Vagina (tissue), 2 donors: ENCODE measurements at regions not wholly inside any gene's neighbourhood (a gene's known extent, or its start where the extent isn't known, plus 50 kb on each side); places are given as distances from the start of the nearest gene placed in this dataset.
A peak's percentile ranks its signal among the peaks of the same experiment; 100 is the strongest.

Source experiments
- DNase-seq, 2 donors: peaks; one replicate each; pipeline ENCODE4 v3.0.0-alpha.2; 2017; ENCODE audit errors: extremely low spot score in 2 of 2
- H3K27ac ChIP-seq: fragments of 200-600 bp; sonication (generic); one replicate; pipeline ENCODE4 v1.5.1; 2019
- H3K27me3 ChIP-seq: fragments of 200-600 bp; sonication (generic); one replicate; pipeline ENCODE4 v1.5.1; 2019
- H3K36me3 ChIP-seq, 2 donors: fragments of 200-600 bp; sonication (generic); one replicate each; pipeline ENCODE4 v1.5.1; 2017 to 2019
- H3K4me1 ChIP-seq: fragments of 200-600 bp; sonication (generic); one replicate; pipeline ENCODE4 v1.5.1; 2019
- H3K4me3 ChIP-seq, 2 donors: fragments of 200-600 bp; sonication (generic); 1 replicate in 1 of 2; 2 replicates in 1 of 2; pipeline ENCODE4 v1.5.1; 2016 to 2019
- H3K9me3 ChIP-seq: fragments of 200-600 bp; sonication (generic); one replicate; pipeline ENCODE4 v1.5.1; 2019
- CTCF ChIP-seq, 3 experiments: fragments of 450-650 bp in 2 of 3; fragments of 200-600 bp in 1 of 3; sonication (generic) in 1 of 3; IDR thresholded peaks; one replicate each; pipeline ENCODE4 v1.5.1; 2017 to 2019; ENCODE audit warnings: antibody characterized with exemption in 3 of 3, mild to moderate bottlenecking in 2 of 3, moderate library complexity in 2 of 3
- POLR2A ChIP-seq, 2 donors: fragments of 450-650 bp; IDR thresholded peaks; one replicate each; pipeline ENCODE4 v1.6.1; 2017; ENCODE audit warnings: antibody characterized with exemption in 2 of 2, mild to moderate bottlenecking in 2 of 2, moderate library complexity in 2 of 2
- POLR2AphosphoS5 ChIP-seq, 2 donors: sonication (generic); formaldehyde crosslinking; IDR thresholded peaks; one replicate each; pipeline ENCODE4 v1.9.0; 2017; ENCODE audit warnings: antibody characterized with exemption in 2 of 2, mild to moderate bottlenecking in 2 of 2, low read depth in 1 of 2; ENCODE audit not compliant: insufficient read depth in 1 of 2
- intact Hi-C: fragments of 100-400 bp; cut with DNase I; formaldehyde crosslinking; loops from one replicate; pipeline ENCODE4 v1.15.1; 2023

GRCh38 chr9:21585756-21586752 lies 103.9 kb upstream of the IFNE start:
- Histone ChIP-seq H3K4me1 (no peaks in the 10 kb centered on the region), H3K9me3 (no peaks in the 10 kb centered on the region), H3K36me3 (no peaks in the 10 kb centered on the region), H3K4me3 (no peak overlapping the region), H3K27me3 (no peaks in the 10 kb centered on the region), H3K27ac (no peak overlapping the region)
- TF ChIP-seq CTCF (IDR thresholded peaks at IDR 0.05) (no peak), POLR2AphosphoS5 (IDR thresholded peaks at IDR 0.05; ENCODE audit: insufficient read depth in 1 of 2, low read depth in 1 of 2) (no peak), POLR2A (IDR thresholded peaks at IDR 0.05) (no peak)
- no peak for DNase-seq
- intact Hi-C loops: no loop called here

- Histone ChIP-seq H3K4me1 (no peaks in the 10 kb centered on the region), H3K27me3 (no peaks in the 10 kb centered on the region), H3K36me3 (no peaks in the 10 kb centered on the region), H3K9me3 (no peaks in the 10 kb centered on the region), H3K27ac (no peak overlapping the region), H3K4me3 (no peak overlapping the region)
- no peak for TF ChIP-seq POLR2A (IDR thresholded peaks at IDR 0.05)
- no peak for TF ChIP-seq POLR2AphosphoS5 (IDR thresholded peaks at IDR 0.05; ENCODE audit: insufficient read depth in 1 of 2, low read depth in 1 of 2)
- no peak for TF ChIP-seq CTCF (IDR thresholded peaks at IDR 0.05)
- intact Hi-C loops: no loop called here
- DNase-seq: no peak
Observed at GRCh38 chr9:21589344-21590056, 107.4 kb upstream of the IFNE start.

- DNase-seq: no peak
- Histone ChIP-seq H3K4me3 (no peak overlapping the region), H3K27ac (no peak overlapping the region), H3K4me1 (no peaks in the 10 kb centered on the region), H3K9me3 (no peaks in the 10 kb centered on the region), H3K36me3 (no peaks in the 10 kb centered on the region), H3K27me3 (no peaks in the 10 kb centered on the region)
- TF ChIP-seq CTCF (IDR thresholded peaks at IDR 0.05) (no peak), POLR2A (IDR thresholded peaks at IDR 0.05) (no peak), POLR2AphosphoS5 (IDR thresholded peaks at IDR 0.05; ENCODE audit: insufficient read depth in 1 of 2, low read depth in 1 of 2) (no peak)
- intact Hi-C loops: no loop called here
Observed at GRCh38 chr9:21590058-21590996, 108.2 kb upstream of the IFNE start.

- peak in 1 of 2 donors; percentile 89 for DNase-seq
- Histone ChIP-seq H3K4me1 (no peaks in the 10 kb centered on the region), H3K36me3 (no peaks in the 10 kb centered on the region), H3K9me3 (no peaks in the 10 kb centered on the region), H3K27me3 (no peaks in the 10 kb centered on the region), H3K4me3 (no peak overlapping the region), H3K27ac (no peak overlapping the region)
- no peak for TF ChIP-seq POLR2A (IDR thresholded peaks at IDR 0.05)
- TF ChIP-seq CTCF (IDR thresholded peaks at IDR 0.05): no peak
- TF ChIP-seq POLR2AphosphoS5 (IDR thresholded peaks at IDR 0.05; ENCODE audit: insufficient read depth in 1 of 2, low read depth in 1 of 2): peak in 1 of 2 donors; percentile 64
- intact Hi-C loops: no loop called here
Observed at GRCh38 chr9:21591221-21592062, 109.3 kb upstream of the IFNE start.
